Mesenchymal stem cell (in vitro differentiated cells and primary cell): ENCODE measurements at regions not wholly inside any gene's neighbourhood (a gene's known extent, or its start where the extent isn't known, plus 50 kb on each side); places are given as distances from the start of the nearest gene placed in this dataset.

Source experiments
- DNase-seq: peaks from one replicate; pipeline ENCODE4 v3.0.0-alpha.2; 2013
- H2AFZ ChIP-seq: one replicate; pipeline ENCODE4 v1.6.1; 2013; ENCODE audit warnings: low read depth, mild to moderate bottlenecking, control low read depth, inconsistent platforms, low read length, moderate library complexity
- H2AK5ac ChIP-seq: 2 replicates; pipeline ENCODE4 v1.6.1; 2013; ENCODE audit warnings: low read length, moderate library complexity, mild to moderate bottlenecking, inconsistent platforms; ENCODE audit not compliant: severe bottlenecking
- H2BK120ac ChIP-seq: one replicate; pipeline ENCODE4 v1.6.1; 2013; ENCODE audit warnings: low read depth, mild to moderate bottlenecking, inconsistent platforms, low read length, moderate library complexity
- H2BK12ac ChIP-seq, 2 experiments: one replicate each; pipeline ENCODE4 v1.6.1; 2013; ENCODE audit warnings: inconsistent platforms in 2 of 2, low read length in 2 of 2, mild to moderate bottlenecking in 2 of 2, moderate library complexity in 2 of 2, control low read depth in 1 of 2
- H2BK15ac ChIP-seq: one replicate; pipeline ENCODE4 v1.6.1; 2013; ENCODE audit warnings: mild to moderate bottlenecking, low read depth, inconsistent platforms; ENCODE audit not compliant: poor library complexity, severe bottlenecking
- H2BK5ac ChIP-seq: 2 replicates; pipeline ENCODE4 v1.6.1; 2013; ENCODE audit warnings: low read depth, mild to moderate bottlenecking, low read length, control low read depth, inconsistent platforms; ENCODE audit not compliant: poor library complexity, severe bottlenecking
- H3K14ac ChIP-seq, 2 experiments: one replicate each; pipeline ENCODE4 v1.6.1; 2013; ENCODE audit warnings: inconsistent platforms in 2 of 2, low read length in 2 of 2, control low read depth in 1 of 2, mild to moderate bottlenecking in 1 of 2, moderate library complexity in 1 of 2
- H3K18ac ChIP-seq, 2 experiments: one replicate each; pipeline ENCODE4 v1.6.1; 2013; ENCODE audit warnings: inconsistent platforms in 2 of 2, low read length in 2 of 2, control low read depth in 1 of 2, low read depth in 1 of 2, mild to moderate bottlenecking in 1 of 2
- H3K23ac ChIP-seq, 2 experiments: one replicate each; pipeline ENCODE4 v1.6.1; 2013; ENCODE audit warnings: inconsistent platforms in 2 of 2, low read length in 2 of 2, mild to moderate bottlenecking in 2 of 2, moderate library complexity in 2 of 2, control low read depth in 1 of 2
- H3K27ac ChIP-seq: 2 replicates; pipeline ENCODE4 v1.5.1; 2013; ENCODE audit warnings: mild to moderate bottlenecking, moderate library complexity, low read length, control low read depth, inconsistent platforms; ENCODE audit not compliant: poor library complexity, severe bottlenecking
- H3K27me3 ChIP-seq, 2 experiments: 2 replicates each; pipeline versions ENCODE4 v1.6.1 to v1.7.0; 2013; ENCODE audit warnings: low read length in 2 of 2, mild to moderate bottlenecking in 2 of 2, moderate library complexity in 2 of 2, control low read depth in 1 of 2, inconsistent platforms in 1 of 2; ENCODE audit not compliant: control insufficient read depth in 1 of 2, insufficient read depth in 1 of 2
- H3K36me3 ChIP-seq, 2 experiments: 2 replicates each; pipeline versions ENCODE4 v1.6.1 to v1.7.0; 2013; ENCODE audit warnings: low read length in 2 of 2, control low read depth in 1 of 2, inconsistent platforms in 1 of 2, low read depth in 1 of 2, mild to moderate bottlenecking in 1 of 2; ENCODE audit not compliant: insufficient read depth in 2 of 2, control insufficient read depth in 1 of 2
- H3K4ac ChIP-seq, 2 experiments: one replicate each; pipeline ENCODE4 v1.6.1; 2013; ENCODE audit warnings: inconsistent platforms in 2 of 2, low read length in 2 of 2, mild to moderate bottlenecking in 2 of 2, moderate library complexity in 2 of 2, control low read depth in 1 of 2, low read depth in 1 of 2
- H3K4me1 ChIP-seq: 2 replicates; pipeline ENCODE4 v1.6.1; 2013; ENCODE audit warnings: low read depth, low read length, control low read depth; ENCODE audit not compliant: control insufficient read depth, insufficient read depth
- H3K4me2 ChIP-seq: 2 replicates; pipeline ENCODE4 v1.6.1; 2013; ENCODE audit warnings: low read length, mild to moderate bottlenecking, inconsistent platforms; ENCODE audit not compliant: poor library complexity, severe bottlenecking
- H3K4me3 ChIP-seq, 2 experiments: 2 replicates each; pipeline versions ENCODE4 v1.5.1 to v1.7.0; 2013; ENCODE audit warnings: low read length in 2 of 2, mild to moderate bottlenecking in 2 of 2, control low read depth in 1 of 2, low read depth in 1 of 2; ENCODE audit not compliant: insufficient read depth in 1 of 2
- H3K79me1 ChIP-seq: replicated peaks from 2 replicates; pipeline ENCODE4 v1.6.1; 2013; ENCODE audit warnings: mild to moderate bottlenecking, control low read depth, low read length, inconsistent platforms; ENCODE audit not compliant: poor library complexity, severe bottlenecking
- H3K9ac ChIP-seq: 2 replicates; pipeline ENCODE4 v1.7.0; 2013; ENCODE audit warnings: mild to moderate bottlenecking, low read length, moderate library complexity
- H3K9me3 ChIP-seq: 2 replicates; pipeline ENCODE4 v1.7.0; 2013; ENCODE audit warnings: mild to moderate bottlenecking, low read length; ENCODE audit not compliant: control insufficient read depth
- H4K8ac ChIP-seq: one replicate; pipeline ENCODE4 v1.6.1; 2013; ENCODE audit warnings: inconsistent platforms, mild to moderate bottlenecking, low read length, moderate library complexity
- H4K91ac ChIP-seq: one replicate; pipeline ENCODE4 v1.6.1; 2013; ENCODE audit warnings: mild to moderate bottlenecking, low read length, inconsistent platforms
- WGBS: methylation state at CpG from one replicate; pipeline ENCODE4 v1.1.7; 2013; ENCODE audit warnings: mixed read lengths; 5-methylcytosine and 5-hydroxymethylcytosine counted together

DNA sequence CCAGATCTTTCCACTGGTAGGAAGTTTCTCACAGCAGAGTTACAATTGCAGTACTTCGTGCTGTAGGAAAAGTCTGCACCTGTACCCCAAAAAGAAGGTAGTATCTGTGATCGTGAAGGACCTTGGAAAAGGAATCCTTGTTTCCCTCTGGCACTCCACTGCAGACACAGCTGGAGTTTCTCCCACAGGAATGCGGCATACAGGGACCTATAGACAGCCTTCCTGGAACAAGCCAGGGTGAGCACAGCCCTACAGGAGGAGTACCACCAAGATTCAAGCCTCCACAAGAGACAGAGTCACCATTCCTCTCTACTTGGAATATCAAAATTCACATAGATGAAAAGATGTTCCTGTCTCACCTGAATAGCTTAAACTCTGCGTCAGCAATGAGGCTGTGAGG, 372.4 kb downstream of the CMPK2 start:
- Histone ChIP-seq H4K8ac (no peak overlapping the region), H3K14ac (no peak overlapping the region), H3K36me3 (no peaks in the 10 kb centered on the region), H3K23ac (no peak overlapping the region), H2AK5ac (no peak overlapping the region), H3K18ac (no peak overlapping the region), H3K4me3 (no peak overlapping the region), H3K4me1 (peaks cover 2% of the 10 kb centered on the region), H3K79me1 (no peaks in the 10 kb centered on the region), H3K9ac (no peak overlapping the region), H2AFZ (no peak overlapping the region), H2BK12ac (no peak overlapping the region), H3K27ac (no peak overlapping the region), H3K4me2 (no peak overlapping the region), H4K91ac (no peak overlapping the region), H2BK5ac (no peak overlapping the region), H3K9me3 (peaks cover 2% of the 10 kb centered on the region), H3K27me3 (no peaks in the 10 kb centered on the region), H2BK120ac (no peak overlapping the region), H2BK15ac (no peak overlapping the region), H3K4ac (no peak overlapping the region)
- 80% methylated on average over 4 of the region's 4 CpGs for WGBS
- no peak for DNase-seq

DNA sequence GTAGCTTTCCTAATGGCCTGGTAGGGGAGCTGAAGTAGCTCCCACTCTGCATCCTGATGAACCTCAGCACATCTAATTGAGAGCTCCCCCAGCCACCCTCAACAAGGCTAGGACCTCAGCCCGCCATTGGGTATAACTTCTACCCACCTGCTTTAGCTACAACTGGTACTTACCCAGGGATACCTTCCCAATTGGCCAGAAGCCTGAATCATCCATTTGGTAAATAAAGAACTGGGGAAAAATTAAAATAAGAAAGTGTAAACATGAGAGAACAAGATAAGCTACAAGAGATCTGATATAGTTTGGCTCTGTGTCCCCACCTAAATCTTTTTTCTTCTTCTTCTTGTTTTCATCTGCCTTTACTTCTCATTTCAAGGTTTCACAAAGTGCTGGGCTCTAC, 372.0 kb downstream of the CMPK2 start:
- Histone ChIP-seq H2AFZ (no peak overlapping the region), H3K4me3 (no peak overlapping the region), H2BK12ac (no peak overlapping the region), H3K9ac (no peak overlapping the region), H2AK5ac (no peak overlapping the region), H3K14ac (no peak overlapping the region), H4K8ac (no peak overlapping the region), H3K27ac (no peak overlapping the region), H3K9me3 (no peaks in the 10 kb centered on the region), H3K79me1 (no peaks in the 10 kb centered on the region), H4K91ac (no peak overlapping the region), H3K18ac (no peak overlapping the region), H2BK120ac (no peak overlapping the region), H3K4me1 (peaks cover 2% of the 10 kb centered on the region), H3K36me3 (no peaks in the 10 kb centered on the region), H3K4me2 (no peak overlapping the region), H2BK5ac (no peak overlapping the region), H3K23ac (no peak overlapping the region), H3K4ac (no peak overlapping the region), H2BK15ac (no peak overlapping the region), H3K27me3 (no peaks in the 10 kb centered on the region)
- no peak for DNase-seq
- WGBS, result no CpG with 5 or more reads among the region's 1 CpG

DNA sequence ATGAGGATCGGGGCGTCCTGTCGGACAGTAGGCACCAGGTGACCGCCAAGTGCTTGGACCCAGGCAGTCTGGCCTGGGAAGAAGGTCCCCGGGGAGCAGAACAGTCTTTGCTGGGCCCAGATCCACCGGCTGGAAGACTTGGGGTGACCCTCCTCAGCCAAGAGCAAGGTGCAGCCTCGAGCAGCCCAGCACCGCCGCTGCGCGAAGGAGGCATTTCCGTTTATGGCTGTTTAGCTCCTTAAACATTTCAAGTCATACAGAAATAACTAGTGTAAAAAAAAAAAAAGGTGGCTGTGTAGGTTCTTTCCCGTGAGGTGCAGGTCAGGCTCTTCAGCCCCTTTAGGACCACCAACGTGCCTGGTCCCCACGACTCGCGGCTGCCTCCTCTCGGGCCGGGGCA, 370.2 kb downstream of the CMPK2 start:
- H3K14ac ChIP-seq, result no peak overlapping the region
- H3K9ac ChIP-seq, result no peak overlapping the region
- H2AK5ac ChIP-seq, result no peak overlapping the region
- no peak overlapping the region for H3K4me3 ChIP-seq
- no peak overlapping the region for H3K4ac ChIP-seq
- no peak overlapping the region for H3K27ac ChIP-seq
- no peaks in the 10 kb centered on the region for H3K27me3 ChIP-seq
- DNase-seq, result no peak
- 92% methylated on average over 14 of the region's 19 CpGs for WGBS
- no peak overlapping the region for H2BK15ac ChIP-seq
- no peak overlapping the region for H4K8ac ChIP-seq
- no peak overlapping the region for H2BK120ac ChIP-seq
- H2AFZ ChIP-seq, result no peak overlapping the region
- H3K4me2 ChIP-seq, result no peak overlapping the region
- no peak overlapping the region for H2BK12ac ChIP-seq
- no peaks in the 10 kb centered on the region for H3K36me3 ChIP-seq
- no peak overlapping the region for H2BK5ac ChIP-seq
- no peak overlapping the region for H4K91ac ChIP-seq
- no peaks in the 10 kb centered on the region for H3K9me3 ChIP-seq
- no peak overlapping the region for H3K18ac ChIP-seq
- no peaks in the 10 kb centered on the region for H3K79me1 ChIP-seq
- H3K23ac ChIP-seq, result no peak overlapping the region
- H3K4me1 ChIP-seq, result peaks cover 2% of the 10 kb centered on the region

DNA sequence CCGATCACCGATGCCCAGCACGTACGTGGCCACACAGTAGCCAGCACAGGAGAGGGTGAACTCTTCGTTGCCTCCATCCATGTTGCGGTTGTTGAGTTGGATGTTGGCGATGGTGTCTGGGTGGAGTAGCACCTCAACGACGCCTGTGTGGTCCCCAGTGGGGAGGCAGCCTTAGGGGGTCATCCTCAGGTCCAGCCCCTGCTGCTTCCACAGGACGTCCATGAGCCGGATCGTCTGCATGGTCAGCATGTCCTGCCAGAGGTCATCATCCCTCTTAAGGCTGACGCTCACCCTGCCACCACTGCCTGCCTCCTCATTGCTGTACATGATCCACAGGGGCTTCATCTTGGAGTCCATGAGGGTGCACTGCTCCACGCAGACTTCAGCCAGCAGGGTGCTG, 369.3 kb downstream of the CMPK2 start:
- Histone ChIP-seq H3K23ac (no peak overlapping the region), H2BK12ac (no peak overlapping the region), H3K18ac (no peak overlapping the region), H2BK15ac (no peak overlapping the region), H3K36me3 (no peaks in the 10 kb centered on the region), H3K27ac (no peak overlapping the region), H3K79me1 (no peaks in the 10 kb centered on the region), H3K4me2 (no peak overlapping the region), H3K4ac (no peak overlapping the region), H4K8ac (no peak overlapping the region), H2AFZ (no peak overlapping the region), H3K14ac (peak overlapping the region in 1 of 2 experiments; percentile 2), H3K4me3 (no peak overlapping the region), H2AK5ac (no peak overlapping the region), H2BK5ac (no peak overlapping the region), H4K91ac (no peak overlapping the region), H3K9ac (no peak overlapping the region), H3K4me1 (peaks cover 2% of the 10 kb centered on the region), H2BK120ac (no peak overlapping the region), H3K9me3 (no peaks in the 10 kb centered on the region), H3K27me3 (no peaks in the 10 kb centered on the region)
- DNase-seq, result no peak
- 90% methylated on average over 12 of the region's 14 CpGs for WGBS
